K562 (cell line): ENCODE measurements at regions not wholly inside any gene's neighbourhood (a gene's known extent, or its start where the extent isn't known, plus 50 kb on each side); places are given as distances from the start of the nearest gene placed in this dataset.

ENCODE experiments used
- ATAC-seq: fragments of 200-7000 bp; cut with Tn5 transposase; 3 replicates; pipeline ENCODE4 v1.9.1; 2020; ENCODE audit warnings: moderate library complexity
- BruUV-seq: library from RNA; stranded (reverse); fragments of 400-500 nt; replicated peaks from 2 replicates; lab custom pipeline; 2021; lab: Mats Ljungman, UMichigan
- CTCF ChIA-PET: fragments of 300-600 bp; formaldehyde crosslinking; extraction: SDS; loops from one replicate; lab custom pipeline; 2021; ENCODE audit warnings: low intra/inter-chr PET ratio; lab: Yijun Ruan, JAX
- POLR2A ChIA-PET: fragments of 300-600, 350-650 bp; sonication (Branson Sonifier 250); formaldehyde crosslinking; extraction: SDS; loops from one replicate; lab custom pipeline; 2021; ENCODE audit warnings: antibody characterized with exemption, inconsistent platforms; lab: Yijun Ruan, JAX
- DNase-seq, 4 experiments: peaks; one replicate each; pipeline versions ENCODE4 v3.0.0 to v3.0.0-alpha.2; 2011 to 2018; ENCODE audit warnings: low spot score in 3 of 4, mixed read lengths in 3 of 4; ENCODE audit errors: extremely low read depth in 1 of 4
- FAIRE-seq: peaks from 2 replicates; lab custom pipeline; 2011; peaks lifted over from hg19 to GRCh38; lab: Jason Lieb, UNC
- H2AFZ ChIP-seq: 2 replicates; pipeline ENCODE4 v1.6.0; 2011; ENCODE audit warnings: low read depth, low read length, control low read depth, inconsistent platforms
- H3K27ac ChIP-seq: fragments of 200-600 bp; 3 replicates; pipeline ENCODE4 v1.8.0; 2011; ENCODE audit warnings: low read depth, mild to moderate bottlenecking, control low read depth, inconsistent platforms, low read length, moderate library complexity, mixed read lengths; ENCODE audit errors: extremely low read depth
- H3K27me3 ChIP-seq, 2 experiments: fragments of 300-600 bp in 1 of 2; 2 replicates in 1 of 2; 3 replicates in 1 of 2; pipeline versions ENCODE4 v1.6.0 to v1.8.0; 2011; ENCODE audit warnings: inconsistent platforms in 2 of 2, low read length in 2 of 2, mild to moderate bottlenecking in 1 of 2, mixed read lengths in 1 of 2, moderate library complexity in 1 of 2; ENCODE audit not compliant: control insufficient read depth in 2 of 2, insufficient read depth in 2 of 2
- H3K36me3 ChIP-seq: fragments of 300-600 bp; 3 replicates; pipeline ENCODE4 v1.8.0; 2011; ENCODE audit warnings: mild to moderate bottlenecking, low read length, inconsistent platforms; ENCODE audit not compliant: control insufficient read depth, insufficient read depth
- H3K4me1 ChIP-seq, 2 experiments: fragments of 200-600 bp in 1 of 2; replicated peaks in 1 of 2; 2 replicates in 1 of 2; 3 replicates in 1 of 2; pipeline versions ENCODE4 v1.5.1 to v1.8.0; 2011; ENCODE audit warnings: inconsistent platforms in 2 of 2, low read length in 2 of 2, mild to moderate bottlenecking in 1 of 2, mixed read lengths in 1 of 2, moderate library complexity in 1 of 2; ENCODE audit not compliant: control insufficient read depth in 2 of 2, insufficient read depth in 2 of 2
- H3K4me2 ChIP-seq: 2 replicates; pipeline ENCODE4 v1.6.1; 2011; ENCODE audit warnings: low read length, control low read depth, inconsistent platforms, mixed read lengths; ENCODE audit not compliant: insufficient read depth
- H3K4me3 ChIP-seq: fragments of 200-600 bp; sonication (generic), shearing (Covaris generic); 2 replicates; pipeline ENCODE4 v1.5.1; 2016; ENCODE audit warnings: control low read depth, inconsistent platforms
- H3K79me2 ChIP-seq: fragments of 200-600 bp; 3 replicates; pipeline ENCODE4 v1.8.0; 2011; ENCODE audit warnings: low read length, inconsistent platforms; ENCODE audit not compliant: control insufficient read depth, insufficient read depth
- H3K9ac ChIP-seq, 2 experiments: 2 replicates each; pipeline versions ENCODE4 v1.6.0 to v1.6.1; 2011; ENCODE audit warnings: low read depth in 2 of 2, low read length in 2 of 2, control low read depth in 1 of 2, inconsistent platforms in 1 of 2, mild to moderate bottlenecking in 1 of 2, mixed read lengths in 1 of 2; ENCODE audit not compliant: insufficient read depth in 1 of 2
- H3K9me1 ChIP-seq: one replicate; pipeline ENCODE4 v1.6.0; 2011; ENCODE audit warnings: inconsistent platforms, mild to moderate bottlenecking, low read length, moderate library complexity; ENCODE audit not compliant: control insufficient read depth, insufficient read depth
- H3K9me3 ChIP-seq: replicated peaks from 2 replicates; pipeline ENCODE4 v1.5.1; 2011; ENCODE audit warnings: low read depth, low read length, inconsistent platforms; ENCODE audit not compliant: control insufficient read depth, insufficient read depth
- H4K20me1 ChIP-seq: replicated peaks from 2 replicates; pipeline ENCODE4 v1.6.1; 2011; ENCODE audit warnings: low read length, inconsistent platforms, mixed read lengths; ENCODE audit not compliant: control insufficient read depth, insufficient read depth
- HSF4 ChIP-seq: fragments of 250-450 bp; sonication (Bioruptor Pico); IDR thresholded peaks from 2 replicates; pipeline ENCODE4 v2.1.2; 2022; ENCODE audit warnings: mild to moderate bottlenecking, moderate library complexity, borderline replicate concordance
- PHF20 ChIP-seq: fragments of 450-650 bp; IDR thresholded peaks from 2 replicates; pipeline ENCODE4 v1.6.1; 2018; ENCODE audit not compliant: partially characterized antibody
- ZNF57 ChIP-seq: fragments of 450-650 bp; formaldehyde crosslinking; IDR thresholded peaks from 2 replicates; pipeline ENCODE4 v1.4.0; 2020; ENCODE audit warnings: mild to moderate bottlenecking, moderate library complexity
- ZNF75A ChIP-seq: fragments of 450-650 bp; formaldehyde crosslinking; IDR thresholded peaks from 2 replicates; pipeline ENCODE4 v1.4.0; 2020; ENCODE audit warnings: mild to moderate bottlenecking
- WGBS: fragments of 100-300 bp; shearing (Covaris generic); methylation state at CpG from one replicate; pipeline ENCODE4 v1.1.6; 2016; ENCODE audit warnings: low coverage, mixed read lengths; ENCODE audit not compliant: insufficient coverage; ENCODE audit errors: missing lambda C conversion rate; 5-methylcytosine and 5-hydroxymethylcytosine counted together
- in situ Hi-C: fragments of 300-500 bp; cut with MboI; formaldehyde crosslinking; loops from 4 replicates; pipeline ENCODE4 v1.15.0; 2018; ENCODE audit warnings: inconsistent platforms, mixed read lengths
- intact Hi-C: fragments of 100-400 bp; cut with micrococcal nuclease; formaldehyde crosslinking; loops from 2 replicates; pipeline ENCODE4 v1.14.2; 2022
- TF ChIP-seq, protein P1 (sequence below), 2 experiments: fragments of 250-450 bp in 1 of 2; fragments of 450-650 bp in 1 of 2; sonication (Bioruptor Pico) in 1 of 2; IDR thresholded peaks; 2 replicates each; pipeline versions ENCODE4 v1.6.1 to v1.8.0; 2016 to 2021; ENCODE audit warnings: mild to moderate bottlenecking in 2 of 2, moderate library complexity in 2 of 2, missing compliant biosample characterization in 1 of 2, missing genetic modification characterization in 1 of 2

DNA sequence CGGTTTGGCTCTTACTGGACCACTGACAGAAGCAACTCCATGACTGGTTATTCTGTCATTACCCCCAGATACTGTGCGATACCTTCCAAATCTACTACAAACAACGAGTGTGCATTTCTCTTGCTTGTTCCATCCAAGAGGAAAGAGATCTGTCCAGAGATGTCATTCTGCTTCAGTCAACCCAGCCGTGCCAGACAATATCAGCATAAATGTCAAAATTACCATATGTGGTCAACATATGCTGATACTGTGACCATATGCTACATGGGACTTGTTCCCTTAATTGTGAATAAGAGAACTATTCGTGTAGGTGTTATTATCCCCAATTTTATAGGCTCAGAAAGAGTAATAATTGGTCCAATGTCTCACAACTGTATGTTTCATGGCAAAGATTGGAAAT is 143.2 kb upstream of the PRSS1 start:
- H3K9ac ChIP-seq, result no peak overlapping the region
- no TSS peak for BruUV-seq
- TF ChIP-seq, protein P1, sequence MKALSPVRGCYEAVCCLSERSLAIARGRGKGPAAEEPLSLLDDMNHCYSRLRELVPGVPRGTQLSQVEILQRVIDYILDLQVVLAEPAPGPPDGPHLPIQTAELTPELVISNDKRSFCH (CRISPR knock-in tag; IDR thresholded peaks at IDR 0.05), result no peak
- TF ChIP-seq, protein P1 (tag; IDR thresholded peaks at IDR 0.05), result 0 out of 2 replicates have a peak, but pooled peaks have one; percentile 35
- TF ChIP-seq ZNF57 (CRISPR knock-in tag), result no peak
- TF ChIP-seq PHF20, result no peak
- no peak for TF ChIP-seq HSF4 (CRISPR knock-in tag)
- 0 out of 2 replicates have a peak, but pooled peaks have one; percentile 58 for TF ChIP-seq ZNF75A (CRISPR knock-in tag)
- WGBS, result 2% methylated on average over 5 of the region's 5 CpGs
- DNase-seq (no peak), FAIRE-seq (no peak), ATAC-seq (no peak)
- no peaks in the 10 kb centered on the region for H4K20me1 ChIP-seq
- no peaks in the 10 kb centered on the region for H3K36me3 ChIP-seq
- H3K27me3 ChIP-seq, result peaks cover 2 to 10% of the 10 kb centered on the region in 2 experiments; a peak in 2 of 5 replicates
- ChIA-PET CTCF (interaction anchor here (0.6 to 1.4 kb wide), 3 partner anchors 178 to 609 kb away, joined by 3 to 8 read pairs (median 3); no protein-coding TSS in a partner anchor), POLR2A (interaction anchor here (0.8 kb wide), 1 partner anchor 9 kb away, joined by 3 read pairs; no protein-coding TSS in a partner anchor)
- H3K4me2 ChIP-seq, result no peak overlapping the region
- H3K79me2 ChIP-seq, result no peaks in the 10 kb centered on the region
- no peak overlapping the region for H2AFZ ChIP-seq
- no peak overlapping the region for H3K4me3 ChIP-seq
- no peak overlapping the region for H3K27ac ChIP-seq
- intact Hi-C loops (no loop called here), in situ Hi-C loops (no loop called here)
- no peaks in the 10 kb centered on the region for H3K9me3 ChIP-seq
- H3K9me1 ChIP-seq, result no peaks in the 10 kb centered on the region
- H3K4me1 ChIP-seq, result no peaks in the 10 kb centered on the region; a peak in 1 of 5 replicates
